Left lung (tissue), 4 donors: ENCODE measurements at regions not wholly inside any gene's neighbourhood (a gene's known extent, or its start where the extent isn't known, plus 50 kb on each side); places are given as distances from the start of the nearest gene placed in this dataset.

Experiments used
- ATAC-seq: fragments of 200-7000 bp; cut with Tn5 transposase; one replicate; pipeline ENCODE4 v1.9.1; 2020; ENCODE audit warnings: moderate library complexity
- DNase-seq, 4 donors: peaks; one replicate each; pipeline ENCODE4 v3.0.0-alpha.2; 2013 to 2020
- H3K27ac ChIP-seq, 2 donors: fragments of 200-600 bp; sonication (generic) in 1 of 2; one replicate each; pipeline versions ENCODE4 v1.5.0 to v1.8.0; 2020 to 2021
- H3K27me3 ChIP-seq, 2 donors: fragments of 200-600 bp; sonication (generic) in 1 of 2; one replicate each; pipeline versions ENCODE4 v1.5.0 to v1.8.0; 2020 to 2021
- H3K36me3 ChIP-seq, 2 donors: fragments of 200-600 bp; sonication (generic) in 1 of 2; one replicate each; pipeline versions ENCODE4 v1.5.0 to v1.8.0; 2020 to 2021
- H3K4me1 ChIP-seq, 2 donors: fragments of 200-600 bp; one replicate each; pipeline ENCODE4 v1.8.0; 2021
- H3K4me3 ChIP-seq, 2 donors: fragments of 200-600 bp; sonication (generic) in 1 of 2; one replicate each; pipeline versions ENCODE4 v1.5.0 to v1.8.0; 2020 to 2021; ENCODE audit warnings: mild to moderate bottlenecking in 1 of 2
- H3K9me3 ChIP-seq, 2 donors: fragments of 200-600 bp; sonication (generic) in 1 of 2; one replicate each; pipeline versions ENCODE4 v1.5.0 to v1.8.0; 2020 to 2021
- CTCF ChIP-seq, 2 donors: fragments of 200-600 bp; sonication (generic) in 1 of 2; IDR thresholded peaks; one replicate each; pipeline versions ENCODE4 v1.5.0 to v1.8.0; 2021; ENCODE audit warnings: antibody characterized with exemption in 2 of 2
- intact Hi-C, 2 donors: fragments of 100-400 bp; cut with DNase I; formaldehyde crosslinking; loops; one replicate each; pipeline versions ENCODE4 v1.11.2 to v1.14.2; 2022
- donor health status: DM: no; HTN: yes; CAD: no.
- donor health status: DM: no; HTN: no; CAD: no.

- H3K27me3 ChIP-seq: peaks cover 0 to 38% of the 10 kb centered on the region in 2 donors
- no peak for TF ChIP-seq CTCF (IDR thresholded peaks at IDR 0.05)
Observed at GRCh38 chr1:29836651-29837646, 600.6 kb downstream of the PTPRU start.

GRCh38 chr1:29835874-29836273, 599.6 kb downstream of the PTPRU start:
- H3K27ac ChIP-seq: no peak overlapping the region
- DNase-seq (no peak), ATAC-seq (no peak)
- no peaks in the 10 kb centered on the region for H3K9me3 ChIP-seq
- no peaks in the 10 kb centered on the region for H3K36me3 ChIP-seq
- H3K27me3 ChIP-seq: peaks cover 0 to 37% of the 10 kb centered on the region in 2 donors
- TF ChIP-seq CTCF (IDR thresholded peaks at IDR 0.05): no peak
- intact Hi-C loops: no loop called here
- H3K4me1 ChIP-seq: no peaks in the 10 kb centered on the region
- H3K4me3 ChIP-seq: no peak overlapping the region

More at GRCh38 chr1:29836651-29837646, 600.6 kb downstream of the PTPRU start:
- Histone ChIP-seq H3K9me3 (peaks cover 0 to 9% of the 10 kb centered on the region in 2 donors), H3K27ac (no peak overlapping the region), H3K4me3 (no peak overlapping the region), H3K36me3 (no peaks in the 10 kb centered on the region), H3K4me1 (no peaks in the 10 kb centered on the region)
- DNase-seq: no peak
- intact Hi-C loops: no loop called here
- no peak for ATAC-seq

- ATAC-seq (no peak), DNase-seq (no peak)
- H3K9me3 ChIP-seq: no peaks in the 10 kb centered on the region
- no peak overlapping the region for H3K4me3 ChIP-seq
- no peak overlapping the region for H3K27ac ChIP-seq
- H3K36me3 ChIP-seq: no peaks in the 10 kb centered on the region
- no peak for TF ChIP-seq CTCF (IDR thresholded peaks at IDR 0.05)
- peaks cover 0 to 41% of the 10 kb centered on the region in 2 donors for H3K27me3 ChIP-seq
- intact Hi-C loops: no loop called here
- no peaks in the 10 kb centered on the region for H3K4me1 ChIP-seq
Observed at GRCh38 chr1:29835406-29835805, 599.1 kb downstream of the PTPRU start.

- no peaks in the 10 kb centered on the region for H3K36me3 ChIP-seq
- intact Hi-C loops: no loop called here
- peaks cover 0 to 46% of the 10 kb centered on the region in 2 donors for H3K27me3 ChIP-seq
- H3K9me3 ChIP-seq: no peaks in the 10 kb centered on the region
- no peak for TF ChIP-seq CTCF (IDR thresholded peaks at IDR 0.05)
- ATAC-seq: no peak
- H3K4me1 ChIP-seq: no peaks in the 10 kb centered on the region
- no peak overlapping the region for H3K27ac ChIP-seq
- no peak for DNase-seq
- no peak overlapping the region for H3K4me3 ChIP-seq
Observed at GRCh38 chr1:29833581-29833980, 597.3 kb downstream of the PTPRU start.

- Histone ChIP-seq H3K36me3 (no peaks in the 10 kb centered on the region), H3K4me1 (no peaks in the 10 kb centered on the region), H3K27ac (no peak overlapping the region), H3K9me3 (no peaks in the 10 kb centered on the region), H3K4me3 (no peak overlapping the region), H3K27me3 (peaks cover 0 to 48% of the 10 kb centered on the region in 2 donors)
- intact Hi-C loops: no loop called here
- TF ChIP-seq CTCF (IDR thresholded peaks at IDR 0.05): no peak
- ATAC-seq (no peak), DNase-seq (no peak)
Observed at GRCh38 chr1:29832936-29833335, 596.6 kb downstream of the PTPRU start.
